Suppressor macrophage (primary cell): ENCODE measurements at regions not wholly inside any gene's neighbourhood (a gene's known extent, or its start where the extent isn't known, plus 50 kb on each side); places are given as distances from the start of the nearest gene placed in this dataset.
"Not testable (repeated sequence)": the region's sequence is repeated elsewhere in the genome, so short reads cannot be mapped to it uniquely, and the experiment has no call there.

Experiments used
- DNase-seq, 4 experiments: peaks; one replicate each; pipeline ENCODE4 v3.0.0-alpha.2; 2020 to 2022

- no peak for DNase-seq
These were observed 315.6 kb downstream of the SLITRK5 start for GRCh38 chr13:87986639-87987250.

GRCh38 chr13:87998081-87998480 lies 326.9 kb downstream of the SLITRK5 start:
- no peak for DNase-seq

- no peak for DNase-seq
These were observed 328.1 kb downstream of the SLITRK5 start for GRCh38 chr13:87999240-87999700.

GRCh38 chr13:87999788-88000187 lies 328.6 kb downstream of the SLITRK5 start:
- DNase-seq = peak in 1 of 4 experiments; percentile 3

- DNase-seq = no peak
These were observed 329.1 kb downstream of the SLITRK5 start for GRCh38 chr13:88000239-88000638.

GRCh38 chr13:88000787-88001186 lies 329.6 kb downstream of the SLITRK5 start:
- no peak for DNase-seq

- DNase-seq = no peak
These were observed 334.0 kb downstream of the SLITRK5 start for GRCh38 chr13:88005188-88005587.

GRCh38 chr13:88014527-88014926 lies 343.4 kb downstream of the SLITRK5 start:
- peak in 2 of 4 experiments; percentile 14 to 15 for DNase-seq

- DNase-seq = peak in 3 of 4 experiments; percentile 5 to 58 (median 54)
These were observed 351.4 kb downstream of the SLITRK5 start for GRCh38 chr13:88022431-88023208.

- DNase-seq = no peak
These were observed 355.1 kb downstream of the SLITRK5 start for GRCh38 chr13:88026241-88026640.

GRCh38 chr13:88031980-88032559 lies 360.9 kb downstream of the SLITRK5 start:
- DNase-seq = no peak

- not testable (repeated sequence) for DNase-seq
These were observed 365.0 kb downstream of the SLITRK5 start for GRCh38 chr13:88036205-88036604.

GRCh38 chr13:88042489-88042888 lies 371.3 kb downstream of the SLITRK5 start:
- DNase-seq = no peak

GRCh38 chr13:88051746-88052482 lies 380.7 kb downstream of the SLITRK5 start:
- DNase-seq = no peak

- DNase-seq = no peak
These were observed 392.6 kb downstream of the SLITRK5 start for GRCh38 chr13:88063741-88064140.

GRCh38 chr13:88066847-88067246 lies 395.7 kb downstream of the SLITRK5 start:
- DNase-seq = no peak

- DNase-seq = no peak
These were observed 397.1 kb downstream of the SLITRK5 start for GRCh38 chr13:88068316-88068715.

GRCh38 chr13:88068975-88069374 lies 397.8 kb downstream of the SLITRK5 start:
- DNase-seq = peak in 1 of 4 experiments; percentile 6

- DNase-seq = no peak
These were observed 400.2 kb downstream of the SLITRK5 start for GRCh38 chr13:88071371-88071770.

- DNase-seq = peak in 2 of 4 experiments; percentile 16 to 17
These were observed 403.8 kb downstream of the SLITRK5 start for GRCh38 chr13:88074794-88075510.

GRCh38 chr13:88085036-88085435 lies 413.9 kb downstream of the SLITRK5 start:
- DNase-seq = peak in 3 of 4 experiments; percentile 2 to 21 (median 10)

- no peak for DNase-seq
These were observed 415.4 kb downstream of the SLITRK5 start for GRCh38 chr13:88086577-88086976.
